ENCODE measurements at regions not wholly inside any gene's neighbourhood (a gene's known extent, or its start where the extent isn't known, plus 50 kb on each side); places are given as distances from the start of the nearest gene placed in this dataset.

- Histone ChIP-seq H3K9me3 (ENCODE audit: control insufficient read depth, low read length) (no peaks in the 10 kb centered on the region), H3K27me3 (ENCODE audit: control insufficient read depth, insufficient read depth, low read length, poor library complexity, severe bottlenecking) (no peaks in the 10 kb centered on the region), H3K9ac (ENCODE audit: extremely low read depth, low read length, poor library complexity, severe bottlenecking) (no peak overlapping the region), H3K36me3 (ENCODE audit: control insufficient read depth, insufficient read depth, low read length) (no peaks in the 10 kb centered on the region), H3K27ac (ENCODE audit: low read depth, low read length) (no peak overlapping the region), H3K4me3 (ENCODE audit: low read length) (no peak overlapping the region), H3K4me1 (ENCODE audit: control insufficient read depth, insufficient read depth, low read length) (no peaks in the 10 kb centered on the region)
- TF ChIP-seq, protein P1, sequence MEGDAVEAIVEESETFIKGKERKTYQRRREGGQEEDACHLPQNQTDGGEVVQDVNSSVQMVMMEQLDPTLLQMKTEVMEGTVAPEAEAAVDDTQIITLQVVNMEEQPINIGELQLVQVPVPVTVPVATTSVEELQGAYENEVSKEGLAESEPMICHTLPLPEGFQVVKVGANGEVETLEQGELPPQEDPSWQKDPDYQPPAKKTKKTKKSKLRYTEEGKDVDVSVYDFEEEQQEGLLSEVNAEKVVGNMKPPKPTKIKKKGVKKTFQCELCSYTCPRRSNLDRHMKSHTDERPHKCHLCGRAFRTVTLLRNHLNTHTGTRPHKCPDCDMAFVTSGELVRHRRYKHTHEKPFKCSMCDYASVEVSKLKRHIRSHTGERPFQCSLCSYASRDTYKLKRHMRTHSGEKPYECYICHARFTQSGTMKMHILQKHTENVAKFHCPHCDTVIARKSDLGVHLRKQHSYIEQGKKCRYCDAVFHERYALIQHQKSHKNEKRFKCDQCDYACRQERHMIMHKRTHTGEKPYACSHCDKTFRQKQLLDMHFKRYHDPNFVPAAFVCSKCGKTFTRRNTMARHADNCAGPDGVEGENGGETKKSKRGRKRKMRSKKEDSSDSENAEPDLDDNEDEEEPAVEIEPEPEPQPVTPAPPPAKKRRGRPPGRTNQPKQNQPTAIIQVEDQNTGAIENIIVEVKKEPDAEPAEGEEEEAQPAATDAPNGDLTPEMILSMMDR (conservative IDR thresholded peaks at IDR 0.05) = no peak
- DNase-seq = no peak
- no peaks in the 10 kb centered on the region for H3K36me3 Mint-ChIP-seq (ENCODE audit: low read depth)
- no peak overlapping the region for H3K4me3 Mint-ChIP-seq
- no peaks in the 10 kb centered on the region for H3K27me3 Mint-ChIP-seq (ENCODE audit: insufficient read depth)
- H3K9me3 Mint-ChIP-seq = peaks cover 52% of the 10 kb centered on the region
- 93 to 94% methylated on average over 3 to 5 of the region's 5 CpGs for WGBS, 2 experiments (ENCODE audit: insufficient coverage in 1 of 2, insufficient read length in 1 of 2)
- H3K4me1 Mint-ChIP-seq = no peaks in the 10 kb centered on the region
- no peak overlapping the region for H3K27ac Mint-ChIP-seq
Observed at GRCh38 chrX:40394302-40394701, 186.5 kb upstream of the ATP6AP2 start.

GRCh38 chrX:40392599-40392998, 188.2 kb upstream of the ATP6AP2 start:
- Mint-ChIP-seq H3K9me3 (peaks cover 50% of the 10 kb centered on the region), H3K36me3 (ENCODE audit: low read depth) (no peaks in the 10 kb centered on the region), H3K27ac (no peak overlapping the region), H3K4me3 (no peak overlapping the region), H3K4me1 (no peaks in the 10 kb centered on the region), H3K27me3 (ENCODE audit: insufficient read depth) (no peaks in the 10 kb centered on the region)
- no peaks in the 10 kb centered on the region for H3K27me3 ChIP-seq (ENCODE audit: control insufficient read depth, insufficient read depth, low read length, poor library complexity, severe bottlenecking)
- peak; percentile 63 for DNase-seq
- no peaks in the 10 kb centered on the region for H3K4me1 ChIP-seq (ENCODE audit: control insufficient read depth, insufficient read depth, low read length)
- H3K4me3 ChIP-seq (ENCODE audit: low read length) = no peak overlapping the region
- WGBS, 2 experiments (ENCODE audit: insufficient coverage in 1 of 2, insufficient read length in 1 of 2) = 83 to 100% methylated on average over 1 to 2 of the region's 2 CpGs
- no peak overlapping the region for H3K9ac ChIP-seq (ENCODE audit: extremely low read depth, low read length, poor library complexity, severe bottlenecking)
- no peaks in the 10 kb centered on the region for H3K9me3 ChIP-seq (ENCODE audit: control insufficient read depth, low read length)
- H3K27ac ChIP-seq (ENCODE audit: low read depth, low read length) = no peak overlapping the region
- TF ChIP-seq, protein P1 (conservative IDR thresholded peaks at IDR 0.05) = no peak
- no peaks in the 10 kb centered on the region for H3K36me3 ChIP-seq (ENCODE audit: control insufficient read depth, insufficient read depth, low read length)

GRCh38 chrX:40391662-40392061, 189.1 kb upstream of the ATP6AP2 start:
- no peak overlapping the region for H3K27ac ChIP-seq (ENCODE audit: low read depth, low read length)
- Mint-ChIP-seq H3K27ac (no peak overlapping the region), H3K4me1 (no peaks in the 10 kb centered on the region), H3K27me3 (ENCODE audit: insufficient read depth) (no peaks in the 10 kb centered on the region), H3K4me3 (no peak overlapping the region), H3K36me3 (ENCODE audit: low read depth) (no peaks in the 10 kb centered on the region), H3K9me3 (peaks cover 46% of the 10 kb centered on the region)
- no peak overlapping the region for H3K4me3 ChIP-seq (ENCODE audit: low read length)
- WGBS, 2 experiments (ENCODE audit: insufficient coverage in 1 of 2, insufficient read length in 1 of 2) = 55 to 63% methylated on average over 3 of the region's 3 CpGs
- no peak for DNase-seq
- TF ChIP-seq, protein P1 (conservative IDR thresholded peaks at IDR 0.05) = no peak
- no peaks in the 10 kb centered on the region for H3K27me3 ChIP-seq (ENCODE audit: control insufficient read depth, insufficient read depth, low read length, poor library complexity, severe bottlenecking)
- H3K36me3 ChIP-seq (ENCODE audit: control insufficient read depth, insufficient read depth, low read length) = no peaks in the 10 kb centered on the region
- H3K4me1 ChIP-seq (ENCODE audit: control insufficient read depth, insufficient read depth, low read length) = no peaks in the 10 kb centered on the region
- no peak overlapping the region for H3K9ac ChIP-seq (ENCODE audit: extremely low read depth, low read length, poor library complexity, severe bottlenecking)
- no peaks in the 10 kb centered on the region for H3K9me3 ChIP-seq (ENCODE audit: control insufficient read depth, low read length)

All from endodermal cell (in vitro differentiated cells).